CD14-positive monocyte (primary cell): ENCODE measurements at regions not wholly inside any gene's neighbourhood (a gene's known extent, or its start where the extent isn't known, plus 50 kb on each side); places are given as distances from the start of the nearest gene placed in this dataset.

Experiments
- DNase-seq, 3 donors: peaks; one replicate each; pipeline ENCODE4 v3.0.0-alpha.2; 2011 to 2022
- H2AFZ ChIP-seq: 2 replicates; pipeline ENCODE4 v1.6.0; 2012; ENCODE audit warnings: mild to moderate bottlenecking, low read depth, low read length, inconsistent platforms; ENCODE audit not compliant: insufficient read depth, poor library complexity, severe bottlenecking
- H3K27ac ChIP-seq, 2 donors: 1 replicate in 1 of 2; 2 replicates in 1 of 2; pipeline ENCODE4 v1.5.1; 2012 to 2013; ENCODE audit warnings: low read length in 2 of 2, control low read depth in 1 of 2, inconsistent platforms in 1 of 2, low read depth in 1 of 2, mild to moderate bottlenecking in 1 of 2
- H3K27me3 ChIP-seq, 2 donors: one replicate each; pipeline versions ENCODE4 v1.6.0 to v1.6.1; 2011 to 2013; ENCODE audit warnings: low read length in 2 of 2; ENCODE audit not compliant: control insufficient read depth in 2 of 2, insufficient read depth in 2 of 2
- H3K36me3 ChIP-seq, 2 donors: replicated peaks in 1 of 2; 1 replicate in 1 of 2; 2 replicates in 1 of 2; pipeline versions ENCODE4 v1.5.1 to v1.6.1; 2012 to 2013; ENCODE audit warnings: low read length in 2 of 2, control low read depth in 1 of 2, inconsistent platforms in 1 of 2, mild to moderate bottlenecking in 1 of 2; ENCODE audit not compliant: insufficient read depth in 2 of 2, control insufficient read depth in 1 of 2
- H3K4me1 ChIP-seq, 2 donors: 1 replicate in 1 of 2; 2 replicates in 1 of 2; pipeline versions ENCODE4 v1.5.1 to v1.6.1; 2012 to 2013; ENCODE audit warnings: low read length in 2 of 2, control low read depth in 1 of 2, inconsistent platforms in 1 of 2, mild to moderate bottlenecking in 1 of 2, moderate library complexity in 1 of 2; ENCODE audit not compliant: insufficient read depth in 2 of 2, control insufficient read depth in 1 of 2
- H3K4me2 ChIP-seq: replicated peaks from 2 replicates; pipeline ENCODE3; 2012; ENCODE audit warnings: low read length, moderate library complexity, mild to moderate bottlenecking; ENCODE audit not compliant: poor library complexity, severe bottlenecking; ENCODE audit errors: extremely low read depth
- H3K4me3 ChIP-seq, 3 experiments: fragments of 200-600 bp in 1 of 3; sonication (generic) in 1 of 3; replicated peaks in 1 of 3; 1 replicate in 2 of 3; 2 replicates in 1 of 3; pipeline ENCODE4 v1.5.1; 2011 to 2013; ENCODE audit warnings: low read length in 3 of 3, mild to moderate bottlenecking in 3 of 3, control low read depth in 2 of 3, low read depth in 2 of 3, inconsistent platforms in 1 of 3, moderate library complexity in 1 of 3
- H3K79me2 ChIP-seq: 2 replicates; pipeline ENCODE4 v1.6.0; 2012; ENCODE audit warnings: mild to moderate bottlenecking, control low read depth, inconsistent platforms, low read length, moderate library complexity; ENCODE audit not compliant: insufficient read depth
- H3K9ac ChIP-seq: 2 replicates; pipeline ENCODE4 v1.6.0; 2017; ENCODE audit warnings: low read length, mild to moderate bottlenecking; ENCODE audit not compliant: insufficient read depth, poor library complexity, severe bottlenecking
- H3K9me3 ChIP-seq, 2 donors: replicated peaks in 1 of 2; 1 replicate in 1 of 2; 2 replicates in 1 of 2; pipeline versions ENCODE4 v1.5.1 to v1.6.1; 2012 to 2013; ENCODE audit warnings: low read length in 2 of 2, control low read depth in 1 of 2; ENCODE audit not compliant: control insufficient read depth in 1 of 2, insufficient read depth in 1 of 2
- H4K20me1 ChIP-seq: 2 replicates; pipeline ENCODE4 v1.6.0; 2012; ENCODE audit warnings: mild to moderate bottlenecking, low read length, control low read depth, moderate library complexity; ENCODE audit not compliant: insufficient read depth
- H3K27ac Mint-ChIP-seq, 7 donors: one replicate each; pipeline ENCODE4 v1.8.0; 2020; ENCODE audit warnings: mild to moderate bottlenecking in 7 of 7, mixed read lengths in 7 of 7, moderate library complexity in 6 of 7, inconsistent platforms in 2 of 7
- H3K27me3 Mint-ChIP-seq, 3 donors: one replicate each; pipeline ENCODE4 v1.8.0; 2021 to 2022; ENCODE audit warnings: low read depth in 3 of 3, mild to moderate bottlenecking in 3 of 3, mixed read lengths in 3 of 3, moderate library complexity in 3 of 3, inconsistent platforms in 1 of 3
- H3K36me3 Mint-ChIP-seq, 2 donors: one replicate each; pipeline ENCODE4 v1.8.0; 2020; ENCODE audit warnings: mixed read lengths in 2 of 2, inconsistent platforms in 1 of 2, mild to moderate bottlenecking in 1 of 2
- H3K4me1 Mint-ChIP-seq: one replicate; pipeline ENCODE4 v1.8.0; 2020; ENCODE audit warnings: mild to moderate bottlenecking, mixed read lengths
- H3K4me3 Mint-ChIP-seq, 2 donors: one replicate each; pipeline ENCODE4 v1.8.0; 2020; ENCODE audit warnings: mild to moderate bottlenecking in 2 of 2, mixed read lengths in 2 of 2, moderate library complexity in 1 of 2
- H3K9me3 Mint-ChIP-seq, 7 donors: one replicate each; pipeline ENCODE4 v1.8.0; 2020 to 2022; ENCODE audit warnings: mixed read lengths in 7 of 7, mild to moderate bottlenecking in 6 of 7, moderate library complexity in 6 of 7, inconsistent platforms in 2 of 7
- WGBS: methylation state at CpG from one replicate; pipeline ENCODE4 v1.1.5; 2013; ENCODE audit warnings: missing lambda C conversion rate; ENCODE audit not compliant: insufficient coverage; 5-methylcytosine and 5-hydroxymethylcytosine counted together
- intact Hi-C, 2 donors: fragments of 100-400 bp; cut with micrococcal nuclease; formaldehyde crosslinking; loops; one replicate each; pipeline versions ENCODE4 v1.15.0 to v1.15.1; 2023
- TF ChIP-seq, protein P1 (sequence below): fragments of 200-600 bp; IDR thresholded peaks from one replicate; pipeline ENCODE4 v1.8.0; 2022; ENCODE audit warnings: antibody characterized with exemption, mild to moderate bottlenecking

DNA sequence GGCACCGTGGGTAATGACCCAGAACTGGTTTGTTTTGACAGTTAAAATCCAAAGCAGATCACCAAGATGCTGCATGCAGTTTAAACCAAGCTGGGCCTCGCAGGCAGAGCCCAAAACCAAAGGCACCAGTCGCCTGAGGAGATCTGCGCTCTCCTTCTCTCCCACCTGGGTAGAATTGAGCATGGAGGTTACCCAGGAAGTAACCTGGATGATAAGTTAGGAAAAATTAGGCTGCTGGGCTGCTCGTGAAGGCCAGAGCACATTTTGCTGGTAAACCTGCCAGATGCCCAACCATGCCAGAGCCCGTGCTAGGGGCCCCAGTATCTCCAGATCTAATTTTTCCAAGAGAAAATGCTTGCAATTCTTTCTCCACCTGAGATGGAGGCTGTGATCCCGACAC, 388.3 kb upstream of the MGMT start:
- Histone ChIP-seq H3K27me3 (no peaks in the 10 kb centered on the region), H3K4me3 (no peak overlapping the region), H3K9me3 (no peaks in the 10 kb centered on the region), H4K20me1 (no peaks in the 10 kb centered on the region), H3K79me2 (no peaks in the 10 kb centered on the region), H3K27ac (no peak overlapping the region), H3K9ac (no peak overlapping the region), H3K36me3 (no peaks in the 10 kb centered on the region), H3K4me2 (no peak overlapping the region), H2AFZ (no peak overlapping the region), H3K4me1 (no peaks in the 10 kb centered on the region)
- Mint-ChIP-seq H3K27ac (no peak overlapping the region), H3K27me3 (peaks cover 0 to 2% (median 0%) of the 10 kb centered on the region in 3 donors), H3K36me3 (no peaks in the 10 kb centered on the region), H3K4me3 (no peak overlapping the region), H3K4me1 (no peaks in the 10 kb centered on the region), H3K9me3 (peaks cover 0 to 4% (median 2%) of the 10 kb centered on the region in 7 donors)
- TF ChIP-seq, protein P1, sequence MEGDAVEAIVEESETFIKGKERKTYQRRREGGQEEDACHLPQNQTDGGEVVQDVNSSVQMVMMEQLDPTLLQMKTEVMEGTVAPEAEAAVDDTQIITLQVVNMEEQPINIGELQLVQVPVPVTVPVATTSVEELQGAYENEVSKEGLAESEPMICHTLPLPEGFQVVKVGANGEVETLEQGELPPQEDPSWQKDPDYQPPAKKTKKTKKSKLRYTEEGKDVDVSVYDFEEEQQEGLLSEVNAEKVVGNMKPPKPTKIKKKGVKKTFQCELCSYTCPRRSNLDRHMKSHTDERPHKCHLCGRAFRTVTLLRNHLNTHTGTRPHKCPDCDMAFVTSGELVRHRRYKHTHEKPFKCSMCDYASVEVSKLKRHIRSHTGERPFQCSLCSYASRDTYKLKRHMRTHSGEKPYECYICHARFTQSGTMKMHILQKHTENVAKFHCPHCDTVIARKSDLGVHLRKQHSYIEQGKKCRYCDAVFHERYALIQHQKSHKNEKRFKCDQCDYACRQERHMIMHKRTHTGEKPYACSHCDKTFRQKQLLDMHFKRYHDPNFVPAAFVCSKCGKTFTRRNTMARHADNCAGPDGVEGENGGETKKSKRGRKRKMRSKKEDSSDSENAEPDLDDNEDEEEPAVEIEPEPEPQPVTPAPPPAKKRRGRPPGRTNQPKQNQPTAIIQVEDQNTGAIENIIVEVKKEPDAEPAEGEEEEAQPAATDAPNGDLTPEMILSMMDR: no peak
- 95% methylated on average over 3 of the region's 7 CpGs for WGBS
- no peak for DNase-seq
- intact Hi-C loops: no loop called here

DNA sequence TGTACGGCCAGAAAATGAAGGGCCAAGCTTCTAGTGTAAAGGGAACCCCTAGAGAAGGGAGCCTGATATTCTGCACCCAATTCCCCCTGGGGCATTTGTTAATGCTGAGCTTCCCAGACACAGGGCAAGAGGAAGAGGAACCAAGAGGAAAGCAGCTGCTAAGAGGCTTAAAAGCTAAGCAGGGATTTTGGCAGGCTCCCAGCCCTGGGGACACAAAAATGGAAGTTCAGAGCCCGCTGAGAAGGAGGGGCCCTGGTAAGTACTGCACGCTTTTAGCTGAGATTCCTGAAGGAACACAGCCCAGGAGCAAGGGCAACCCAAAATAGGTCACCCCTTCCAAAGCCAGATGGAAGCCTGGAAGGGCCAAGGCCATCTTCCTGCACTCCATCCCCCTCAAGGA, 387.3 kb upstream of the MGMT start:
- Mint-ChIP-seq H3K36me3 (no peaks in the 10 kb centered on the region), H3K4me1 (no peaks in the 10 kb centered on the region), H3K9me3 (peaks cover 0 to 6% (median 4%) of the 10 kb centered on the region in 7 donors), H3K4me3 (no peak overlapping the region), H3K27ac (no peak overlapping the region), H3K27me3 (peaks cover 0 to 2% (median 0%) of the 10 kb centered on the region in 3 donors)
- Histone ChIP-seq H4K20me1 (no peaks in the 10 kb centered on the region), H3K79me2 (no peaks in the 10 kb centered on the region), H3K27me3 (no peaks in the 10 kb centered on the region), H2AFZ (no peak overlapping the region), H3K4me3 (no peak overlapping the region), H3K9ac (no peak overlapping the region), H3K27ac (no peak overlapping the region), H3K4me2 (no peak overlapping the region), H3K9me3 (no peaks in the 10 kb centered on the region), H3K4me1 (no peaks in the 10 kb centered on the region), H3K36me3 (no peaks in the 10 kb centered on the region)
- intact Hi-C loops: no loop called here
- TF ChIP-seq, protein P1: no peak
- DNase-seq: no peak
- no CpG with 5 or more reads among the region's 3 CpGs for WGBS
